Embryonic facial prominence (tissue), 1 donor: ENCODE measurements at regions not wholly inside any gene's neighbourhood (a gene's known extent, or its start where the extent isn't known, plus 50 kb on each side); places are given as distances from the start of the nearest gene placed in this dataset.

ENCODE experiments used
- DNase-seq: peaks from one replicate; pipeline ENCODE4 v3.0.0-alpha.2; 2016; ENCODE audit errors: extremely low spot score

- no peak for DNase-seq
Measured at GRCh38 chr6:43904311-43905123, 134.5 kb downstream of the VEGFA start.

- DNase-seq, result no peak
Measured at GRCh38 chr6:43903739-43904290, 133.8 kb downstream of the VEGFA start.

GRCh38 chr6:43901733-43902230 is 131.8 kb downstream of the VEGFA start:
- no peak for DNase-seq

- no peak for DNase-seq
Measured at GRCh38 chr6:43900916-43901732, 131.1 kb downstream of the VEGFA start.

- no peak for DNase-seq
Measured at GRCh38 chr6:43900560-43900915, 130.5 kb downstream of the VEGFA start.

GRCh38 chr6:43899830-43900229 is 129.8 kb downstream of the VEGFA start:
- DNase-seq, result no peak

GRCh38 chr6:43898358-43899131 is 128.5 kb downstream of the VEGFA start:
- no peak for DNase-seq

GRCh38 chr6:43897571-43898302 is 127.7 kb downstream of the VEGFA start:
- no peak for DNase-seq

GRCh38 chr6:43896329-43897255 is 126.6 kb downstream of the VEGFA start:
- DNase-seq, result no peak

- DNase-seq, result no peak
Measured at GRCh38 chr6:43895656-43896328, 125.8 kb downstream of the VEGFA start.

- no peak for DNase-seq
Measured at GRCh38 chr6:43893073-43893472, 123.1 kb downstream of the VEGFA start.

- DNase-seq, result no peak
Measured at GRCh38 chr6:43891072-43891870, 121.3 kb downstream of the VEGFA start.

- no peak for DNase-seq
Measured at GRCh38 chr6:43890197-43891062, 120.4 kb downstream of the VEGFA start.

GRCh38 chr6:43887906-43888683 is 118.1 kb downstream of the VEGFA start:
- DNase-seq, result no peak

- no peak for DNase-seq
Measured at GRCh38 chr6:43887340-43887858, 117.4 kb downstream of the VEGFA start.

GRCh38 chr6:43886717-43887339 is 116.8 kb downstream of the VEGFA start:
- DNase-seq, result no peak
